ENCODE measurements at regions not wholly inside any gene's neighbourhood (a gene's known extent, or its start where the extent isn't known, plus 50 kb on each side); places are given as distances from the start of the nearest gene placed in this dataset.

GRCh38 chr20:56764671-56765070, 135.6 kb downstream of the TFAP2C start:
- no peak for TF ChIP-seq CTCF (IDR thresholded peaks at IDR 0.05; ENCODE audit: partially characterized antibody, unreplicated experiment)
- Mint-ChIP-seq H3K4me1 (ENCODE audit: low read depth, unreplicated experiment) (no peaks in the 10 kb centered on the region), H3K9me3 (ENCODE audit: unreplicated experiment) (no peaks in the 10 kb centered on the region), H3K36me3 (ENCODE audit: unreplicated experiment) (no peaks in the 10 kb centered on the region), H3K27me3 (ENCODE audit: unreplicated experiment) (no peaks in the 10 kb centered on the region), H3K27ac (ENCODE audit: unreplicated experiment) (no peak overlapping the region), H3K4me3 (ENCODE audit: unreplicated experiment) (no peak overlapping the region)
- no peak for DNase-seq

GRCh38 chr20:56765172-56766073, 136.3 kb downstream of the TFAP2C start:
- no peak for TF ChIP-seq CTCF (IDR thresholded peaks at IDR 0.05; ENCODE audit: partially characterized antibody, unreplicated experiment)

GRCh38 chr20:56766528-56766927, 137.4 kb downstream of the TFAP2C start:
- no peaks in the 10 kb centered on the region for H3K9me3 Mint-ChIP-seq (ENCODE audit: unreplicated experiment)
- peaks cover 2% of the 10 kb centered on the region for H3K27me3 Mint-ChIP-seq (ENCODE audit: unreplicated experiment)
- TF ChIP-seq CTCF (IDR thresholded peaks at IDR 0.05; ENCODE audit: partially characterized antibody, unreplicated experiment): no peak
- H3K36me3 Mint-ChIP-seq (ENCODE audit: unreplicated experiment): no peaks in the 10 kb centered on the region
- H3K4me3 Mint-ChIP-seq (ENCODE audit: unreplicated experiment): no peak overlapping the region
- H3K4me1 Mint-ChIP-seq (ENCODE audit: low read depth, unreplicated experiment): no peaks in the 10 kb centered on the region
- H3K27ac Mint-ChIP-seq (ENCODE audit: unreplicated experiment): no peak overlapping the region
- no peak for DNase-seq

More at GRCh38 chr20:56765172-56766073, 136.3 kb downstream of the TFAP2C start:
- H3K27ac Mint-ChIP-seq (ENCODE audit: unreplicated experiment): no peak overlapping the region
- H3K27me3 Mint-ChIP-seq (ENCODE audit: unreplicated experiment): peaks cover 2% of the 10 kb centered on the region
- no peak overlapping the region for H3K4me3 Mint-ChIP-seq (ENCODE audit: unreplicated experiment)
- no peaks in the 10 kb centered on the region for H3K9me3 Mint-ChIP-seq (ENCODE audit: unreplicated experiment)
- no peaks in the 10 kb centered on the region for H3K36me3 Mint-ChIP-seq (ENCODE audit: unreplicated experiment)
- DNase-seq: no peak
- H3K4me1 Mint-ChIP-seq (ENCODE audit: low read depth, unreplicated experiment): no peaks in the 10 kb centered on the region

- H3K4me1 Mint-ChIP-seq (ENCODE audit: low read depth, unreplicated experiment): peaks cover 2% of the 10 kb centered on the region
- no peak for TF ChIP-seq CTCF (IDR thresholded peaks at IDR 0.05; ENCODE audit: partially characterized antibody, unreplicated experiment)
- H3K4me3 Mint-ChIP-seq (ENCODE audit: unreplicated experiment): no peak overlapping the region
- no peaks in the 10 kb centered on the region for H3K9me3 Mint-ChIP-seq (ENCODE audit: unreplicated experiment)
- no peak overlapping the region for H3K27ac Mint-ChIP-seq (ENCODE audit: unreplicated experiment)
- no peaks in the 10 kb centered on the region for H3K36me3 Mint-ChIP-seq (ENCODE audit: unreplicated experiment)
- H3K27me3 Mint-ChIP-seq (ENCODE audit: unreplicated experiment): peaks cover 3% of the 10 kb centered on the region
- DNase-seq: no peak
Observed at GRCh38 chr20:56769921-56770600, 141.0 kb downstream of the TFAP2C start.

GRCh38 chr20:56773749-56774148, 144.6 kb downstream of the TFAP2C start:
- Mint-ChIP-seq H3K4me1 (ENCODE audit: low read depth, unreplicated experiment) (peaks cover 9% of the 10 kb centered on the region), H3K4me3 (ENCODE audit: unreplicated experiment) (no peak overlapping the region), H3K9me3 (ENCODE audit: unreplicated experiment) (no peaks in the 10 kb centered on the region), H3K27ac (ENCODE audit: unreplicated experiment) (no peak overlapping the region), H3K36me3 (ENCODE audit: unreplicated experiment) (no peaks in the 10 kb centered on the region), H3K27me3 (ENCODE audit: unreplicated experiment) (peaks cover 3% of the 10 kb centered on the region)
- no peak for TF ChIP-seq CTCF (IDR thresholded peaks at IDR 0.05; ENCODE audit: partially characterized antibody, unreplicated experiment)
- DNase-seq: no peak

All from glutamatergic neuron (in vitro differentiated cells).